H9 (cell line): ENCODE measurements at regions not wholly inside any gene's neighbourhood (a gene's known extent, or its start where the extent isn't known, plus 50 kb on each side); places are given as distances from the start of the nearest gene placed in this dataset.

Experiments used
- DNase-seq: peaks from one replicate; pipeline ENCODE4 v3.0.0-alpha.2; 2017
- H2AFZ ChIP-seq: one replicate; pipeline ENCODE4 v1.6.1; 2013; ENCODE audit warnings: mild to moderate bottlenecking, low read length, control low read depth, moderate library complexity
- H2AK5ac ChIP-seq: 2 replicates; pipeline ENCODE4 v1.6.1; 2013; ENCODE audit warnings: low read length, control low read depth, mixed read lengths; ENCODE audit not compliant: insufficient read length
- H2BK120ac ChIP-seq: one replicate; pipeline ENCODE4 v1.6.1; 2013; ENCODE audit warnings: low read depth, mild to moderate bottlenecking, low read length, control low read depth, inconsistent platforms; ENCODE audit not compliant: poor library complexity, severe bottlenecking
- H2BK12ac ChIP-seq: 2 replicates; pipeline ENCODE4 v1.6.1; 2013; ENCODE audit warnings: low read length, control low read depth, mixed read lengths, low read depth; ENCODE audit not compliant: insufficient read length
- H2BK15ac ChIP-seq: 2 replicates; pipeline ENCODE4 v1.6.1; 2013; ENCODE audit warnings: low read depth, low read length, control low read depth
- H2BK20ac ChIP-seq: one replicate; pipeline ENCODE4 v1.6.1; 2013; ENCODE audit warnings: low read depth, mild to moderate bottlenecking, low read length, control low read depth, inconsistent platforms; ENCODE audit not compliant: poor library complexity, severe bottlenecking
- H2BK5ac ChIP-seq: 2 replicates; pipeline ENCODE4 v1.6.1; 2013; ENCODE audit warnings: low read length, control low read depth, mixed read lengths; ENCODE audit not compliant: insufficient read length
- H3K14ac ChIP-seq: 2 replicates; pipeline ENCODE4 v1.6.1; 2013; ENCODE audit warnings: low read length, control low read depth; ENCODE audit not compliant: insufficient read depth
- H3K18ac ChIP-seq: 2 replicates; pipeline ENCODE4 v1.6.1; 2013; ENCODE audit warnings: low read depth, mild to moderate bottlenecking, mixed read lengths, low read length, control low read depth; ENCODE audit not compliant: insufficient read length
- H3K23ac ChIP-seq: 2 replicates; pipeline ENCODE4 v1.6.1; 2013; ENCODE audit warnings: low read length, control low read depth, mixed read lengths, low read depth; ENCODE audit not compliant: insufficient read length
- H3K23me2 ChIP-seq: 2 replicates; pipeline ENCODE4 v1.6.1; 2013; ENCODE audit warnings: low read depth, mild to moderate bottlenecking, mixed read lengths, low read length, control low read depth; ENCODE audit not compliant: insufficient read length, poor library complexity, severe bottlenecking
- H3K27ac ChIP-seq: 2 replicates; pipeline ENCODE4 v1.5.1; 2013; ENCODE audit warnings: low read length, control low read depth, mixed read lengths, low read depth; ENCODE audit not compliant: insufficient read length
- H3K27me3 ChIP-seq: 2 replicates; pipeline ENCODE4 v1.6.1; 2013; ENCODE audit warnings: low read length, control low read depth, inconsistent platforms; ENCODE audit not compliant: insufficient read depth
- H3K4ac ChIP-seq: 2 replicates; pipeline ENCODE4 v1.6.1; 2013; ENCODE audit warnings: low read depth, mild to moderate bottlenecking, control low read depth, inconsistent platforms, low read length, moderate library complexity
- H3K4me1 ChIP-seq: 2 replicates; pipeline ENCODE4 v1.6.1; 2013; ENCODE audit warnings: low read length, control low read depth, inconsistent platforms; ENCODE audit not compliant: insufficient read depth
- H3K4me2 ChIP-seq: 2 replicates; pipeline ENCODE4 v1.6.1; 2013; ENCODE audit warnings: low read length, control low read depth, mixed read lengths; ENCODE audit not compliant: insufficient read length, insufficient read depth
- H3K56ac ChIP-seq: 2 replicates; pipeline ENCODE4 v1.6.1; 2013; ENCODE audit warnings: low read depth, mild to moderate bottlenecking, mixed read lengths, low read length, control low read depth; ENCODE audit not compliant: insufficient read length
- H3K79me1 ChIP-seq: 2 replicates; pipeline ENCODE4 v1.6.1; 2013; ENCODE audit warnings: low read depth, mild to moderate bottlenecking, moderate library complexity, low read length, control low read depth, inconsistent platforms; ENCODE audit not compliant: insufficient read depth, poor library complexity, severe bottlenecking
- H3K79me2 ChIP-seq: 2 replicates; pipeline ENCODE4 v1.6.1; 2013; ENCODE audit warnings: low read length, control low read depth, inconsistent platforms; ENCODE audit not compliant: insufficient read depth
- H3K9ac ChIP-seq: 2 replicates; pipeline ENCODE4 v1.6.1; 2013; ENCODE audit warnings: low read length, control low read depth, mixed read lengths; ENCODE audit not compliant: insufficient read length; ENCODE audit errors: extremely low read depth
- H3K9me3 ChIP-seq: one replicate; pipeline ENCODE4 v1.6.1; 2013; ENCODE audit warnings: low read depth, low read length, inconsistent platforms; ENCODE audit not compliant: control insufficient read depth
- H3T11ph ChIP-seq: one replicate; pipeline ENCODE4 v1.6.1; 2013; ENCODE audit warnings: mild to moderate bottlenecking, low read length, control low read depth, inconsistent platforms
- H4K20me1 ChIP-seq: one replicate; pipeline ENCODE4 v1.6.1; 2013; ENCODE audit not compliant: control insufficient read depth, insufficient read length, insufficient read depth
- H4K5ac ChIP-seq: 2 replicates; pipeline ENCODE4 v1.6.1; 2013; ENCODE audit warnings: low read depth, mild to moderate bottlenecking, mixed read lengths, low read length, control low read depth; ENCODE audit not compliant: insufficient read length
- H4K8ac ChIP-seq: replicated peaks from 2 replicates; pipeline ENCODE4 v1.6.1; 2013; ENCODE audit warnings: low read length, control low read depth, mixed read lengths, low read depth; ENCODE audit not compliant: insufficient read length
- H4K91ac ChIP-seq: 2 replicates; pipeline ENCODE4 v1.6.1; 2013; ENCODE audit warnings: low read depth, mild to moderate bottlenecking, moderate library complexity, mixed read lengths, low read length, control low read depth; ENCODE audit not compliant: insufficient read length
- H3K27ac Mint-ChIP-seq, 3 experiments: 2 replicates in 2 of 3; 3 replicates in 1 of 3; pipeline ENCODE4 v1.8.0; 2020 to 2021; ENCODE audit warnings: mixed read lengths in 3 of 3, mild to moderate bottlenecking in 1 of 3, moderate library complexity in 1 of 3
- H3K27me3 Mint-ChIP-seq: 2 replicates; pipeline ENCODE4 v1.8.0; 2021; ENCODE audit warnings: low read depth, mild to moderate bottlenecking, moderate library complexity, mixed read lengths
- H3K36me3 Mint-ChIP-seq, 3 experiments: 2 replicates in 2 of 3; 3 replicates in 1 of 3; pipeline ENCODE4 v1.8.0; 2020 to 2021; ENCODE audit warnings: low read depth in 3 of 3, mixed read lengths in 3 of 3; ENCODE audit not compliant: insufficient read depth in 1 of 3
- H3K4me1 Mint-ChIP-seq, 2 experiments: 2 replicates each; pipeline ENCODE4 v1.8.0; 2020; ENCODE audit warnings: mixed read lengths in 2 of 2
- H3K4me3 Mint-ChIP-seq, 2 experiments: 2 replicates in 1 of 2; 3 replicates in 1 of 2; pipeline ENCODE4 v1.8.0; 2020 to 2021; ENCODE audit warnings: mild to moderate bottlenecking in 2 of 2, mixed read lengths in 2 of 2, moderate library complexity in 1 of 2
- H3K9me3 Mint-ChIP-seq, 2 experiments: 2 replicates in 1 of 2; 3 replicates in 1 of 2; pipeline ENCODE4 v1.8.0; 2020; ENCODE audit warnings: mild to moderate bottlenecking in 2 of 2, mixed read lengths in 2 of 2, moderate library complexity in 1 of 2
- CTCF ChIP-seq: fragments of 200-600 bp; sonication (generic); conservative IDR thresholded peaks from 3 replicates; pipeline ENCODE4 v1.8.0; 2021; ENCODE audit warnings: antibody characterized with exemption, mild to moderate bottlenecking
- WGBS: extraction: QIAGEN DNeasy Blood & Tissue Kit; methylation state at CpG from one replicate; pipeline ENCODE4 v1.1.7; 2013; ENCODE audit warnings: missing lambda C conversion rate, low lambda C conversion rate, mixed read lengths; ENCODE audit not compliant: insufficient read length; ENCODE audit errors: extremely low coverage; 5-methylcytosine and 5-hydroxymethylcytosine counted together

- no peaks in the 10 kb centered on the region for H4K20me1 ChIP-seq
- no peak for DNase-seq
- Mint-ChIP-seq H3K4me1 (peaks cover 12 to 21% of the 10 kb centered on the region in 2 experiments), H3K9me3 (no peaks in the 10 kb centered on the region; a peak in 2 of 5 replicates), H3K27ac (peak overlapping the region; percentile 45 to 93 (median 82); a peak in 5 of 7 replicates), H3K27me3 (no peaks in the 10 kb centered on the region), H3K36me3 (peaks cover 0 to 3% (median 0%) of the 10 kb centered on the region in 3 experiments; a peak in 2 of 7 replicates), H3K4me3 (peak overlapping the region in 1 of 2 experiments; percentile 30; a peak in 1 of 5 replicates)
- no peaks in the 10 kb centered on the region for H3K23me2 ChIP-seq
- no peak overlapping the region for H2AFZ ChIP-seq
- H2BK12ac ChIP-seq = no peak overlapping the region
- H3K79me1 ChIP-seq = no peaks in the 10 kb centered on the region
- no peak overlapping the region for H2BK20ac ChIP-seq
- H2BK15ac ChIP-seq = no peak overlapping the region
- H3K79me2 ChIP-seq = no peaks in the 10 kb centered on the region
- no peak overlapping the region for H2BK120ac ChIP-seq
- no CpG with 5 or more reads among the region's 1 CpG for WGBS
- H3K27ac ChIP-seq = no peak overlapping the region
- H4K5ac ChIP-seq = no peak overlapping the region
- no peak overlapping the region for H4K8ac ChIP-seq
- no peak for TF ChIP-seq CTCF
- no peak overlapping the region for H3K14ac ChIP-seq
- H4K91ac ChIP-seq = no peak overlapping the region
- no peaks in the 10 kb centered on the region for H3K27me3 ChIP-seq
- no peak overlapping the region for H3K9ac ChIP-seq
- H3K4ac ChIP-seq = no peak overlapping the region
- no peaks in the 10 kb centered on the region for H3K9me3 ChIP-seq
- H3K4me2 ChIP-seq = no peak overlapping the region
- H3K4me1 ChIP-seq = peaks cover 19% of the 10 kb centered on the region; the same call in 1 of the 2 replicates
- H2BK5ac ChIP-seq = no peak overlapping the region
- H3T11ph ChIP-seq = no peak overlapping the region
- no peak overlapping the region for H3K56ac ChIP-seq
- no peak overlapping the region for H2AK5ac ChIP-seq
- H3K18ac ChIP-seq = no peak overlapping the region
- no peak overlapping the region for H3K23ac ChIP-seq
These were observed 129.9 kb upstream of the PAK3 start for GRCh38 chrX:110966091-110966454.
